ENCODE measurements at regions not wholly inside any gene's neighbourhood (a gene's known extent, or its start where the extent isn't known, plus 50 kb on each side); places are given as distances from the start of the nearest gene placed in this dataset.
A peak's percentile ranks its signal among the peaks of the same experiment; 100 is the strongest.

GRCh38 chr13:69204620-69205019 is 903.0 kb upstream of the ATXN8OS start (continued):
- TF ChIP-seq ZNF155 (tag by site-specific recombination; IDR thresholded peaks at IDR 0.05): no peak
- TF ChIP-seq ZNF521 (tag by site-specific recombination; IDR thresholded peaks at IDR 0.05): no peak
- no peak for TF ChIP-seq ZNF174 (tag by site-specific recombination; IDR thresholded peaks at IDR 0.05)
- no peak for TF ChIP-seq ZNF654 (tag by site-specific recombination; IDR thresholded peaks at IDR 0.05; ENCODE audit: low read depth)
- TF ChIP-seq KLF17 (tag by site-specific recombination; IDR thresholded peaks at IDR 0.05): no peak
- no peak for TF ChIP-seq ZSCAN5A (tag by site-specific recombination; IDR thresholded peaks at IDR 0.05)
- no peak for TF ChIP-seq ZNF701 (tag by site-specific recombination; IDR thresholded peaks at IDR 0.05)
- no peak for TF ChIP-seq ZNF843 (tag by site-specific recombination; IDR thresholded peaks at IDR 0.05)
- no peak for TF ChIP-seq EGR2 (tag by site-specific recombination; IDR thresholded peaks at IDR 0.05; ENCODE audit: low read depth)
- TF ChIP-seq ZBTB44 (tag by site-specific recombination; IDR thresholded peaks at IDR 0.05): no peak
- TF ChIP-seq ZNF677 (tag by site-specific recombination; IDR thresholded peaks at IDR 0.05): no peak
- TF ChIP-seq ZFP37 (tag by site-specific recombination; IDR thresholded peaks at IDR 0.05): 0 out of 2 replicates have a peak, but pooled peaks have one; percentile 47
- no peak for TF ChIP-seq ZNF280C (tag by site-specific recombination; IDR thresholded peaks at IDR 0.05)
- TF ChIP-seq ZNF777 (tag by site-specific recombination; IDR thresholded peaks at IDR 0.05; ENCODE audit: borderline replicate concordance): no peak
- TF ChIP-seq ZNF707 (tag by site-specific recombination; IDR thresholded peaks at IDR 0.05): no peak
- TF ChIP-seq PRDM6 (tag by site-specific recombination; IDR thresholded peaks at IDR 0.05): no peak
- no peak for TF ChIP-seq KLF9 (tag by site-specific recombination; IDR thresholded peaks at IDR 0.05; ENCODE audit: low read depth)
- no peak for TF ChIP-seq ZNF366 (tag by site-specific recombination; conservative IDR thresholded peaks at IDR 0.05)
- no peak for TF ChIP-seq SCRT1 (tag by site-specific recombination; IDR thresholded peaks at IDR 0.05; ENCODE audit: borderline replicate concordance)
- TF ChIP-seq ZBTB21 (tag by site-specific recombination; IDR thresholded peaks at IDR 0.05): no peak
- TF ChIP-seq ZNF24 (tag by site-specific recombination; IDR thresholded peaks at IDR 0.05): no peak
- TF ChIP-seq ZNF514 (tag by site-specific recombination; IDR thresholded peaks at IDR 0.05): no peak
- TF ChIP-seq ELK4 (IDR thresholded peaks at IDR 0.05; ENCODE audit: borderline replicate concordance, low read depth, low read length): no peak
- peak; percentile 83 for TF ChIP-seq ZNF555 (tag by site-specific recombination; conservative IDR thresholded peaks at IDR 0.05)
- TF ChIP-seq ZNF10 (tag by site-specific recombination; IDR thresholded peaks at IDR 0.05): no peak
- TF ChIP-seq ZNF664 (tag by site-specific recombination; IDR thresholded peaks at IDR 0.05): 0 out of 2 replicates have a peak, but pooled peaks have one; percentile 32
- no peak for TF ChIP-seq GFI1B (tag by site-specific recombination; IDR thresholded peaks at IDR 0.05)
- TF ChIP-seq ZSCAN23 (tag by site-specific recombination; IDR thresholded peaks at IDR 0.05): no peak
- no peak for TF ChIP-seq ZNF335 (tag by site-specific recombination; conservative IDR thresholded peaks at IDR 0.05)
- no peak for TF ChIP-seq ZBTB6 (tag by site-specific recombination; IDR thresholded peaks at IDR 0.05)
- TF ChIP-seq OSR2 (tag by site-specific recombination; IDR thresholded peaks at IDR 0.05): no peak
- no peak for TF ChIP-seq ZNF157 (tag by site-specific recombination; IDR thresholded peaks at IDR 0.05)
- no peak for TF ChIP-seq KLF8 (tag by site-specific recombination; IDR thresholded peaks at IDR 0.05)
